Thoracic aorta (tissue), 2 donors: ENCODE measurements at regions not wholly inside any gene's neighbourhood (a gene's known extent, or its start where the extent isn't known, plus 50 kb on each side); places are given as distances from the start of the nearest gene placed in this dataset.

ENCODE experiments used
- ATAC-seq: fragments of 150-250 bp; one replicate; pipeline ENCODE4 v1.8.0; 2017; ENCODE audit warnings: low read depth; ENCODE audit not compliant: insufficient number of reproducible peaks, low FRiP score
- DNase-seq: peaks from one replicate; pipeline ENCODE4 v3.0.0-alpha.2; 2020; ENCODE audit warnings: low spot score
- H3K27ac ChIP-seq, 2 donors: fragments of 200-600 bp; sonication (generic); 1 replicate in 1 of 2; 2 replicates in 1 of 2; pipeline ENCODE4 v1.5.1; 2016; ENCODE audit warnings: mild to moderate bottlenecking in 2 of 2, moderate library complexity in 2 of 2
- H3K27me3 ChIP-seq: fragments of 200-600 bp; sonication (generic); replicated peaks from 2 replicates; pipeline ENCODE4 v1.6.0; 2016; ENCODE audit warnings: mild to moderate bottlenecking; ENCODE audit not compliant: insufficient read depth
- H3K36me3 ChIP-seq: fragments of 200-600 bp; sonication (generic); one replicate; pipeline ENCODE4 v1.5.1; 2016
- H3K4me1 ChIP-seq, 2 donors: fragments of 200-600 bp; sonication (generic); 1 replicate in 1 of 2; 2 replicates in 1 of 2; pipeline versions ENCODE4 v1.5.1 to v1.6.0; 2016; ENCODE audit warnings: low read depth in 2 of 2, mild to moderate bottlenecking in 1 of 2; ENCODE audit not compliant: control insufficient read depth in 1 of 2
- H3K4me3 ChIP-seq: fragments of 200-600 bp; sonication (generic); 2 replicates; pipeline ENCODE4 v1.5.1; 2016; ENCODE audit warnings: mild to moderate bottlenecking
- H3K9me3 ChIP-seq: fragments of 200-600 bp; sonication (generic); 2 replicates; pipeline ENCODE4 v1.5.1; 2016
- TF ChIP-seq, protein P1 (sequence below): fragments of 200-600 bp; sonication (generic); IDR thresholded peaks from one replicate; pipeline ENCODE4 v1.5.1; 2019; ENCODE audit warnings: antibody characterized with exemption

DNA sequence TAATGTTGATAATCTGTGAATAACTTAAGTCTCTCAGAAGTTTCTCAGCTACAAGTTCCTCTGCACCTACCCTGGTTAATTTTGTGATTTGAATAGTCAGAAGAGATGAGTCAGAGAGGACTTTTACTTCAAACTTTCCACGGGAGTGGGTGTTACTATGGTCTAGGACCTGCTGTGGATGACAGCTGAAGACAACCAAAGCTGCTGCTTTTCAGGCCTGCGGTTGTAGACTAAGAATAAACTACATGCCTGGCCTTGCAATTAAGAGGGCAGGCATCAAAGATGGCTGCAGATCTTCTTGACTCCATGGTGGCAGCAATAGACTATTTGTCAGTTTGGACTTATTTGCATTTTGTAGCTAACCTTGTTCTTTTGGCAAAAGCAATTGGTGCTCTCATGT lies 227.1 kb upstream of the KRR1 start:
- ATAC-seq (no peak), DNase-seq (no peak)
- H3K4me3 ChIP-seq = no peak overlapping the region
- no peaks in the 10 kb centered on the region for H3K27me3 ChIP-seq
- H3K36me3 ChIP-seq = no peaks in the 10 kb centered on the region
- no peaks in the 10 kb centered on the region for H3K9me3 ChIP-seq
- no peak overlapping the region for H3K27ac ChIP-seq
- TF ChIP-seq, protein P1, sequence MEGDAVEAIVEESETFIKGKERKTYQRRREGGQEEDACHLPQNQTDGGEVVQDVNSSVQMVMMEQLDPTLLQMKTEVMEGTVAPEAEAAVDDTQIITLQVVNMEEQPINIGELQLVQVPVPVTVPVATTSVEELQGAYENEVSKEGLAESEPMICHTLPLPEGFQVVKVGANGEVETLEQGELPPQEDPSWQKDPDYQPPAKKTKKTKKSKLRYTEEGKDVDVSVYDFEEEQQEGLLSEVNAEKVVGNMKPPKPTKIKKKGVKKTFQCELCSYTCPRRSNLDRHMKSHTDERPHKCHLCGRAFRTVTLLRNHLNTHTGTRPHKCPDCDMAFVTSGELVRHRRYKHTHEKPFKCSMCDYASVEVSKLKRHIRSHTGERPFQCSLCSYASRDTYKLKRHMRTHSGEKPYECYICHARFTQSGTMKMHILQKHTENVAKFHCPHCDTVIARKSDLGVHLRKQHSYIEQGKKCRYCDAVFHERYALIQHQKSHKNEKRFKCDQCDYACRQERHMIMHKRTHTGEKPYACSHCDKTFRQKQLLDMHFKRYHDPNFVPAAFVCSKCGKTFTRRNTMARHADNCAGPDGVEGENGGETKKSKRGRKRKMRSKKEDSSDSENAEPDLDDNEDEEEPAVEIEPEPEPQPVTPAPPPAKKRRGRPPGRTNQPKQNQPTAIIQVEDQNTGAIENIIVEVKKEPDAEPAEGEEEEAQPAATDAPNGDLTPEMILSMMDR = no peak
- peaks cover 0 to 5% of the 10 kb centered on the region in 2 donors for H3K4me1 ChIP-seq

DNA sequence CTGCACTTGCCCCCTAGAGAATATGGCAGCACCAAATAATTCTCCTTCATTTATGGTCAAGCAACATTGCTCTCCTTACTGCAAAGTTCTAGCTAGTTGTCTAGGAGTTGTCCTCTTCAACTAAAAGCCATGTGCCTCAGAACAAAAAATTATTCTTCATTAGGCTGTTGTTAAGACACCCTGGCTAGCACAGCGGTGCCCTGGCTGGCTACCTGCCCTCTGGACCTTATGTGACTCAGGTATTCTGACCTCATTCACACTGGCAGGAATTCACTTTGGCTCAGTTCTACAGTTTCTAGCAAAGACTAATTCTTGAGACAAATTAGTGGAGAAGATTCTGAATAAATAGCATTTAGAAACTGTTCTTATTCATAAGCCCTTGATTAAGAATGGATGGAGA lies 224.4 kb upstream of the KRR1 start:
- TF ChIP-seq, protein P1 = no peak
- Histone ChIP-seq H3K4me1 (peaks cover 0 to 5% of the 10 kb centered on the region in 2 donors), H3K27ac (no peak overlapping the region), H3K4me3 (no peak overlapping the region), H3K9me3 (no peaks in the 10 kb centered on the region), H3K36me3 (no peaks in the 10 kb centered on the region), H3K27me3 (no peaks in the 10 kb centered on the region)
- no peak for ATAC-seq
- no peak for DNase-seq

DNA sequence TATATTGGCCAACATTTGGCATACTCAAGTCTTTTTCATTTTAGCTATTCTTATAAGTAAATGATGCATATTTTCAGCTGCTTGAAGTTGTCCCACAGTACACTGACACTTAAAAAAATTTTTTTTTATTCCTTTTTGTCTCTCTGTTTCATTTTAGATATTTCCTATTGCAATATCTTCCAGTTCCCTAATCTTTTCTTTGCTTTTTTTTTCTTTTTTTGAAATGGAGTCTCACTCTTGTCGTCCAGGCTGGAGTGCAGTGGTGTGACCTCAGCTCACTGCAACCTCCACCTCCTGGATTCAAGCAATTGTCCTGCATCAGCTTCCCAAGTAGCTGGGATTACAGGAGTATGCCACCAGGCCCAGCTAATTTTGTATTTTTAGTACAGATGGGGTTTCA lies 217.4 kb upstream of the KRR1 start:
- H3K9me3 ChIP-seq = no peaks in the 10 kb centered on the region
- TF ChIP-seq, protein P1 = no peak
- no peaks in the 10 kb centered on the region for H3K27me3 ChIP-seq
- DNase-seq (no peak), ATAC-seq (no peak)
- H3K4me1 ChIP-seq = peaks cover 7 to 14% of the 10 kb centered on the region in 2 donors
- no peaks in the 10 kb centered on the region for H3K36me3 ChIP-seq
- H3K27ac ChIP-seq = no peak overlapping the region
- H3K4me3 ChIP-seq = no peak overlapping the region

DNA sequence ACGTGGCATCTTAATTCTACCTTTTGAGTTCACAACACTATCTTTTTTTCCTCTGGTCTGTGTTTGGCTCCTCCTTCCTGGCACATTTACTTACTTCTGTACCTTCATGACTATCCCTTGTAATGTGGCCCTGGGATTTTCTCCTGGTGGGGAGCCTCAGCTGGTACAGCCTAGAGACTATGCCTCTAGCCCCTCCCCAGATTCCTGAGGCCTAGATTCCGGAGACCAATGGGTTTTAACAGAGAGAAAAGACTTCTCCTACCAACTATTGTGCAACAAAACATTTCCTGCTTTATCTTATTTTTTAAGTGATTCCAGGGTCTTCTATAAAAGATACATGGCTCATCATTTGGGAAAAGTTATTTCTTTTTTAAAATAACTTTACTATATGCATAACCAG lies 216.2 kb upstream of the KRR1 start:
- Histone ChIP-seq H3K36me3 (no peaks in the 10 kb centered on the region), H3K27me3 (no peaks in the 10 kb centered on the region), H3K4me1 (peaks cover 11 to 22% of the 10 kb centered on the region in 2 donors), H3K27ac (no peak overlapping the region), H3K9me3 (no peaks in the 10 kb centered on the region), H3K4me3 (no peak overlapping the region)
- ATAC-seq = no peak
- DNase-seq = no peak
- TF ChIP-seq, protein P1 = no peak

DNA sequence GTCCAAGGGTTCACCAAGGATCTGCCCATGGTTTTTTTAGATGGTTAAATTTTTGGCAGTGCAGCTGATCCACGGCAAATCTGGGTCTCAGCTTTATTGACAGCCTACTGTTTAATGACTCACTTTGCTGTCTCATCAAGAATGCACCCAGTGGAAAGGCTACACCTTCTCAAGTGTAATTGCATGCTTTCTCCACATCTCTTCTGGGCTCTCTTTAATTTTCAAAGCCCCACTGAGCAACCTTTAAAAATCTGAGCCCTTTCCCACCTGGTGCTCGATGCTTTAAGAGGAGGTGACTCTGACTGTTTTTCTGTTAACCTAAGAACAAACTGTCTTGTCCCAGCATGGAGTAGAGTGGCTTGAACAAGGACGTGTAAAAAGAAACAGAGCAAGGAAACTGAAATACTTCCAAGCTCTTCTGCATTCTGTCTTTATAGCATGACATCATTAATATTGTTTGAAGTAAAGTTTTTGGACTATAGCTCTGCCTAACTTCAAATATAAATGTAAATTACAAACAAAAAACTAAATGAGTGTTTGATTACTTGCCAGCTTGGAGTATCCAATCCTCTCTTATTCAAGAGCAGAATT lies 214.2 kb upstream of the KRR1 start:
- Histone ChIP-seq H3K4me1 (peaks cover 17 to 41% of the 10 kb centered on the region in 2 donors), H3K9me3 (no peaks in the 10 kb centered on the region), H3K27me3 (no peaks in the 10 kb centered on the region), H3K36me3 (no peaks in the 10 kb centered on the region), H3K4me3 (no peak overlapping the region), H3K27ac (no peak overlapping the region)
- DNase-seq (no peak), ATAC-seq (no peak)
- TF ChIP-seq, protein P1 = no peak
